Hepatocyte (in vitro differentiated cells): ENCODE measurements at regions not wholly inside any gene's neighbourhood (a gene's known extent, or its start where the extent isn't known, plus 50 kb on each side); places are given as distances from the start of the nearest gene placed in this dataset.

ENCODE experiments used
- EZH2phosphoT487 ChIP-seq: fragments of 200-600 bp; sonication (generic); IDR thresholded peaks from one replicate; pipeline ENCODE4 v1.6.1; 2018; ENCODE audit warnings: antibody characterized with exemption, mild to moderate bottlenecking, low read depth, moderate library complexity; ENCODE audit not compliant: unreplicated experiment, severe bottlenecking
- TF ChIP-seq, protein P1 (sequence below): fragments of 200-600 bp; sonication (generic); IDR thresholded peaks from 2 replicates; pipeline ENCODE4 v1.5.1; 2016; ENCODE audit warnings: antibody characterized with exemption, mild to moderate bottlenecking; ENCODE audit not compliant: poor library complexity

DNA sequence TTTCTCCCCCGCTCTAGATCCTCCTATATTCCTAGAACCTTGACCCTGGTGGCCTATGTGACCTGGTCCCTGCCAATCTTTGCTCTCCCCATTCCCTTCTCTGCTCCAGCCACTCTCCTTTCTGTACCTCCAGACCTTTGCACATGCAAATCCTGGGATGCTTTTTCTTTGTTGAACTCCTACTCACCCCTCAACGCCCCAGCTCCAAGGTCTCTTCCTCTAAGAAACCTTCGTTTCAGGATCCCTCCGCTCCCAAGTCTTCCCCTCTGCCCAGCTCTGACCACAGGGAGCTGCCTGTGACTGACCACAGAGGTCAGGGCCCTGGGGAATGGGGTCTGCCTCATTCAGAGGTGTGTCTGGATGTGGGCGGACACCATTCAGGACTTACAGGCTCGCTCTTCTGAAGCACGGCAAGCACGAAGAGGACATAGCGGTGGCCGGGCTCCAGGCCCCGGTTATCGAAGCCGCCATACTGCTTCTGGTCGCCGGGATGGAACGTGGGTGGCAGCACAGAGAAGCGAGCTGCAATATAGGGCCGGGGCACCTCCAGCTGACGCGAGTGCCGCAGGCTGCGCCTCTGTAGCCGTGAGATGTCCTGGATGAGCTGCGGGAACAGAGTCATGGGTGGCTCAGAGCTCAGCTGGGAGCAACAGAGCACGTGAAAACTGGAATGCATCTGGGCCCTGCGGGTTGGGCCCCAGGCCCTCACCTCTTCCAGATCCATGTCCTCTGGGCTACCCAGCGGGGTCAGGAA, 120.9 kb downstream of the PTPRS start:
- TF ChIP-seq, protein P1, sequence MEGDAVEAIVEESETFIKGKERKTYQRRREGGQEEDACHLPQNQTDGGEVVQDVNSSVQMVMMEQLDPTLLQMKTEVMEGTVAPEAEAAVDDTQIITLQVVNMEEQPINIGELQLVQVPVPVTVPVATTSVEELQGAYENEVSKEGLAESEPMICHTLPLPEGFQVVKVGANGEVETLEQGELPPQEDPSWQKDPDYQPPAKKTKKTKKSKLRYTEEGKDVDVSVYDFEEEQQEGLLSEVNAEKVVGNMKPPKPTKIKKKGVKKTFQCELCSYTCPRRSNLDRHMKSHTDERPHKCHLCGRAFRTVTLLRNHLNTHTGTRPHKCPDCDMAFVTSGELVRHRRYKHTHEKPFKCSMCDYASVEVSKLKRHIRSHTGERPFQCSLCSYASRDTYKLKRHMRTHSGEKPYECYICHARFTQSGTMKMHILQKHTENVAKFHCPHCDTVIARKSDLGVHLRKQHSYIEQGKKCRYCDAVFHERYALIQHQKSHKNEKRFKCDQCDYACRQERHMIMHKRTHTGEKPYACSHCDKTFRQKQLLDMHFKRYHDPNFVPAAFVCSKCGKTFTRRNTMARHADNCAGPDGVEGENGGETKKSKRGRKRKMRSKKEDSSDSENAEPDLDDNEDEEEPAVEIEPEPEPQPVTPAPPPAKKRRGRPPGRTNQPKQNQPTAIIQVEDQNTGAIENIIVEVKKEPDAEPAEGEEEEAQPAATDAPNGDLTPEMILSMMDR, result no peak
- TF ChIP-seq EZH2phosphoT487, result no peak
